Activated T-cell treated with anti-CD3 and anti-CD28 coated beads, Interleukin-2, amount 50 U/mL, for 1 hour (primary cell): ENCODE measurements at regions not wholly inside any gene's neighbourhood (a gene's known extent, or its start where the extent isn't known, plus 50 kb on each side); places are given as distances from the start of the nearest gene placed in this dataset.
"Not testable (repeated sequence)": the region's sequence is repeated elsewhere in the genome, so short reads cannot be mapped to it uniquely, and the experiment has no call there.

Experiments
- DNase-seq: peaks from one replicate; pipeline ENCODE4 v3.0.0-alpha.2; 2020

DNA sequence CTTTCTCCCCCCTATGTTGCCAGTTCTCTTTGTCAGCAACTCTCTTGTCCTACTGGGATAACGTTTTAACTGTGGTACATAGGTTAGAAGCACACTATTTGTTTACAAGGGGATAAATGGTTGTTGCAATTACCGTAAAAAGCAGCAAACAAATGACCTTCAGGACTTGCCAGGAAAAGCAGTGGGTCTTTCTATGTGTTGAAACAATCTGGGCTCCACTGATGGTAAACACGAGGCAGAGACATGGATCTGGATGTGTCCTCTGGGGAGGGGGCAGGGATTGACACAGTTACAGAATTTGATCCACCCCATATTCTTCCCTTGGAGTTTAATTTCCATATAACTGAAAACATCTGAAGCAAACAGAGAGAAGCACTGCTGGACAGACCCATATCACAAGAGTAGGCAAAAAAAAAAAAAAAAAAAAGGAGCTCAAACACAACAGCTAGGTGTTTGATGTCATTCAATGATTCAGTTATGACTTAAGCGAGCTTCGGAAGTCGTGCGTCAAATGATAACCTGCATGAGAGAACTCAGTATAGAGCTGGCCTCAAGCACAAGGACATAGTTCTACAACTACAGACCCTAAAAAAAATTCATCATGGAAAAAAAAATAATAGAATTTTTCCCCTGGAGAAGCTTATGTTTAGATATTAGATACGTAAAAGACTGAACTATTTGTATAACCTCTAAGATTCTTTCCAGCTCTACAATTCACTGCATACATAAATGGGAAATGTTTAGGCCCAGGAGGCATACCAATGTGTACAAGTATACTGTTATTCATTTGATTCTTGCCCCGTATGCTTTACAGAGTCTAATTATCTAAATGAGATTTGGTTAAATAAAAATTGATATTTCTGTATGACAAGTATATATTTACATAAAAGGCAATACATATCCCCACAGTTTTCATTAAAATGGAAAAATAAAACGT is 127.7 kb downstream of the ALDH8A1 start:
- DNase-seq: no peak

DNA sequence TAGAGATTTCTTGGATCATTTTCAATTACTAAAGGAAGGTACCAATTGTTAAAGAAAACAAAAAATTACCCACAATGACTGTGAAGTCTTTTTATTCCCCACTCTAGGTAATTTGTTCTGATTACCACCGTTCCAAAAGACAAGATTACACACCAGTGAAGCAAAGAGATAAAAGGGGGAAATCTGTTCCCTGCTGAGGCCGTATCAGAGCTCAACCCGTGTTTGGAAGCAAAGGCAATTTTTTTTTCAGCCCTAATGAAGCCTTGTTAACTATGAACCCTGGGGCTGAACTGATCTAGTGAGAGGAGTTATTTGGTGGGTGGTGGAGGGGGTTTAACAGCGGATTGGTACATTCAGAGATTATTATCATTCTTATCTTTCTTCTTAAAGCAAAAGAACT is 128.5 kb downstream of the ALDH8A1 start:
- DNase-seq: no peak

DNA sequence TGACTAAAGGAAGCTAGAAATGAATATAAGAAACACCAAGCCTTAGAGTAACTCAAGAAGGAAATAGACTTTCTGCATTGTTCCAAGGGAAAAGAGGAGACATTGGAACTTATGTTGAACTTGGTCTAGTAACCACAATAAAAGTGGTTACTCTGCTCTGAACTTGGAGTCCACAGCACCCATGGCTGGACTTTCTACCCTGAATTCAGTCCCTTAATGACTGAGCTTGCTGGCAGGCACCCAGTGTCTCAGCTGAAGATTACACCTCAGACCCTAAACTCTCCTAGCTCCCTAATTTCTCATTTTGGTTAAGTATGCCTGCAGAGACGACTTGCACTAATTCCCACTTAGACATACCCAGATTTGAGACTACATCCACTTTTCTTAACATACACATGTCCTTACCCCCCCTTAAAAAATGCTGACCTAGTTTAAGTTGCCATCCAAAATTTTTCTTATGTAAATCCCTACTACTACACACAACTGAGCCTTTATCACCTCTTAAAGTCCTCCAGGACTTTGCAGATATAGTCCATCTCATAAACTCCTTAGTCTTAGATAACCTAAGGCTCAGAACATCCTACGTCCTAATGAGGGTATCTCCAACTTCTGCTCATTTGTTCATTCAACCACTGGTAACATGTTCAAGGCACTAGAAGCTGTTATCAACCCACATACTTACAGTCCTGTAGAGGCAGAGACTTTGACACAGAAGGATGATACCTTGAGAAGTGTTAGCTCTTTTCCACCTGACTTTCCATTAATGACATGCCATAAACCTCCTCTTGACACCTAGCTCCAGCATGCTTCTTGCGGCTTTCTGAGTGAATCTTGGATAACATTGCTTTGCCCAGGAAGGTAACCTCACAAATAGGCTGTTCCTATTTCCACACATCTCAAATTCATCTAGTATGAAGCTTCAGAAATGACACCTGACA is 129.8 kb downstream of the ALDH8A1 start:
- DNase-seq: no peak

DNA sequence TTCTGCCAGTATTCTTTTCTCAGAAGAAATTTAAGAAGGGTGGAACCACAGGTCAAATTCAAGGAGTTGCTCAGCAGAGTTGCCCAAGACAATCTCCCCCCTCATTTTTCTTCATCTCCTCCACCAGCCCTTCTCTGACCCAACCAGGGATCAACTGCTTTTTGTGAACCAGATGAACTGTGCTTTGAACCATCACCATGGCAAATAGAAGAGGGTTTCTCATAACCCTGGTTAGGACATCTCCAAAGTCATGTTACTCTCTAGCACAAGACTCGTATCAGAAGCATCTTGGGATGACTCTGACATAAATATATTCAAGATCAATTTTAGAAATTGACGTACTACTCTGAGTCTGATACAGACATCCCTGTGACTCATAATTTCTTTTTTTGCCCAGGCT is 130.7 kb downstream of the ALDH8A1 start:
- DNase-seq: no peak

DNA sequence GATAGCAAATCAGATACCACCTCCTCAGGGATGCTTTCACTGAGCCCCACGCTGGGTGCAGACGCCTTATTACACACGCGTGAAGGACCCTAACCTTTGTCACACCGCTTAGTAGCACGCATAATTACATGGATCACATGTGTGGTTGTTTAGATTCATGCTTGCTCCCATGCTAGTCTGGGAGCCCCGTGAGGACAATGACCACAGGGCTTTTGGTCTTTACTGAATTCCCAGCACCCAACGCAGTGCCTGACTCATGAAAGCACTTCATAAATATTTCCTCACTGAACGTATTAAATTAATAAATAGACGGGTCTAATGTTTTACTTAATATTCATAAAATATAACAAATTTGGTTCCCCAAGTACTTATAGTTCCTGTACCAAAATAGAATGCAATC is 132.5 kb downstream of the ALDH8A1 start:
- DNase-seq: no peak

DNA sequence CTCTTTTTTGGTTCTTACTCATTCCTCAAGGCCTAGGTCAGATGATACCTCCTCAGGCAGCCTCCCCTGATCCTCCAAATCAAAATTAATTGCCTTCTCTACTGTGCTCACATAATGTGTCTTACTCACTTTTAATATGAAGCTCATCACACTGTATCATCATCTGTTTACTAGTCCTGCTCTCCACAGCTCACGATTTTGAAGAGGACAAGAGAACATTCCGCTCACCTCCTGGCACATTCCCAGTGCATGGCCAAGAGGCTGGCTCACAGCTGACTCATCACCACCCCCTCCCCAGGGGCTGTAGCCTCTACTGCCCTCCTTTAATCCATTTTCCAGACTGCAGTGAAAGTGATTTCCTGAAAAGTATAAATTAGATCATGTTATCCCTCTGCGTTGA is 133.1 kb downstream of the ALDH8A1 start:
- no peak for DNase-seq

DNA sequence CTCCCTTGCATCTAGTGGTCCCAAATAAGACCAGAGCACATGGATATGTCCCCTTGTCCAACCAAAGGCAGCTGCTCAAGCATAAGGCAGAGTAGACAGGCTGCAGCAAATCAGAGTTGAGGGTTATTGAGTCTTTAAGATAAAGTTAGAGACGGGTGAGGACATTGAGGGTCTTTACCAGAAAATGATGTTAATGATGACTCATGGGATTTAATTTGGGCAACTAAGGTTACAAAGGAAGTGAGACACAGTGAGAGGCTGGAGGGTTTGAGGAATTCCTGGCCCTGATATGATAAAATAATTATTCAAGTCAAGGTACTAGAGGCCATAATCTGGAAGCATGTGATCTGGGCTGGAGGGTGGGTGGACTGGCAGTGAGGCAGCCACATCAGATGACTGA is 133.6 kb downstream of the ALDH8A1 start:
- DNase-seq: no peak

DNA sequence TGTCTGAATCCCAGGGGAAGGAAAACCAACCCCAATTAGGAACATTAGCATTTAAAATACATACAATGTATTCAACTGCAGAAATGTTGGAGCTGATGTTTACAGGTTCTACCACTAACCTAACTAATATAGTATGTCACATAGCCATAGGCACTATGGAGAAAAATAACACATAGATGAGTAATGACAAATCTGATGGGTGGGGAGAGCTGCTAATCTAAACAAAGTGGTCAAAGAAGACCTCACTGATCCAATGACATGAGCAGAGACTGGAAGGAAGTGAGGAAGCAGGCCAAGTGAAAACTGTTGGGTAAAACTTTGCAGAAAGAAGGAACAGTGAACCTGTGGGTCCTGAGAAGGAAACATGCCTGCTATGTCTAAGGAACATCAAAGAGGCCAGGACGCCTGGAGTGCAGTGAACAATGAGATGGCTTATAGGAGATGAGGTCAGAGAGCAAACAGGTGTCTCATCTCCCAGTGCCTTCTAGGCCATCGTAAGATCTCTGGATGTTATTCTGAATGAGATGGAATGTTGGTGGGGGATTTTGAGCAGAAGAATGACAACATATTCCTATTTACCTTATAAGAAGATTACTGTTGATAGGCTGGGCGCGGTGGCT is 135.7 kb downstream of the ALDH8A1 start:
- no peak for DNase-seq

DNA sequence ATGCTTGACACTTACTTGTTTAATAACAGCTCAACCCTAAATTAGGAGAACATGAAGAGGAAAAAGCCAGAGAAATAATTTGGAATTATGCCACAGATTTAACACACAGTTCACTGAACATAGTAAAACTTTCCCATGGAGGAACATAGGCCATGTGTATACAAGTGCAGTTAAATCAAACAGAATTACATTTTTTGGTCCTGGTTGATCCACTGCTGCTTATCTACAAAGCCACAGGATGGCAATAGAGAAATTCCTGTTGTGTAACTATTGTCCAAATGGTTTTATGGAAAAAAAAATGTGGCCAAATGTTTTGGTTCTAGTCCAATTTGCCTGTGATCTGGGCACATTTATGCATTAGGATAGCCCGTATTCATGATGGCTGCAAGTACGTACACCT is 136.8 kb downstream of the ALDH8A1 start:
- DNase-seq: no peak

DNA sequence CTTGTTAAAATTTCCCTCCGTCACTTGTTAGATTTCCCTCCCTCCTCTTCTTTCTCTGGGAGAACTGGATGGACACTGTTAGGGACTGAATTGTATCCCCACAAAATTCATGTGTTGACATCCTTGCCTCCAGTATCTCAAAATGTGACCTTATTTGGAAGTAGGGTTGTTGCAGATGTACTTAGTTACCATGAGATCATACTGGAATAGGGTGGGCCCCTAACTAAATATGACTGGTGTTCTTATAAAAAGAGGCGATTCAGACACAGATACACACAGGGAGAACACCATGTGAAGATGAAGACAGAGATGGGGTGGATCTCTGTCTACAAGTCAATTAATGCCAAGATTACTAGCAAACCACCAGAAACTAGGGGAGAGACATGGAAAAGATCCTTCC is 139.5 kb downstream of the ALDH8A1 start:
- no peak for DNase-seq

DNA sequence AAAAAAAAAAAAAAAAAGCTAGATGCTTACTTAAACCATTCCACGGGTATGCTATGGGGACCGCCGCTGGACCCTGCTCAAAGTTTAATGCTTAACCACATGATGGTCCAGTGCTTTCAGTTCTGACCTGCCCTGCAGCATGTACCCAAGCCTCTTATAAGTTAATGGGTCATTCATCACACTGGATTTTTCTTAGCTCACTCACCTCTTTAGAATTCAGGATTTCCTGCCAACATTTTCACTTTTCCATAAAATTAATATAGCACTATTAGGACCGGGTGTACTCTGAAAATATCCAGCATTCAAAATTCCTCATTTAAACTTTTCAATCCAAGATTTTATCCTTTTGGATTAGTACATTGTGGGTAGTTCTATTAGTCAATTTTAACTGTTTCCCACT is 140.8 kb downstream of the ALDH8A1 start:
- DNase-seq: no peak

DNA sequence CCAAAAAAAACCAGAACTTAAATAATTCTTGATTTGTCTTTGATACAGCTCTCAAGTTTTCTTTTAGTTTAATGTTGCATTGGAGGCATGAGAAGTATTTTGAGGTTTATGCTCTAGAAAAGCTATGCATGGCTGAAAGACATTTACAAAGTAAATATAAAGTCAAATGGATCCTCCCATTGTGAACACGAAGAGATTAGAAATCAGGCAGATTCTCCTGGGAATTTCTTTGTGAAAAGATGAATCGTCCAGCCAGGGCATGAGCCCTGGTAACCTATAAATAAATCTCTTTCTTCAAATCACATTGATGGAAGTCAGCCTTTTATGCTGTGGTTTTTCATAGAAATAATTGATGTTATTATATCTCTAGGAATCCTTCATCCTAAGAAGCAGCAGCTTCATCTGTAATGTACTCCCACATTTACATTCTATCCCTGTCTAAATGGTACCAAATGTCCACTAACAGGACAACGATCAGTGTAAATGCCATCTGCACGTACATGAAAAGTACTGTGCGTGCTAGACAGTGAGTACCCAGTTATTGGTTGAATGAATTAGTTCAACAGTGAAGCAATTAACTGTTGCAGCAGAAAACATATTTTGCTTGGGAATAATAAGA is 143.6 kb downstream of the ALDH8A1 start:
- DNase-seq: no peak

DNA sequence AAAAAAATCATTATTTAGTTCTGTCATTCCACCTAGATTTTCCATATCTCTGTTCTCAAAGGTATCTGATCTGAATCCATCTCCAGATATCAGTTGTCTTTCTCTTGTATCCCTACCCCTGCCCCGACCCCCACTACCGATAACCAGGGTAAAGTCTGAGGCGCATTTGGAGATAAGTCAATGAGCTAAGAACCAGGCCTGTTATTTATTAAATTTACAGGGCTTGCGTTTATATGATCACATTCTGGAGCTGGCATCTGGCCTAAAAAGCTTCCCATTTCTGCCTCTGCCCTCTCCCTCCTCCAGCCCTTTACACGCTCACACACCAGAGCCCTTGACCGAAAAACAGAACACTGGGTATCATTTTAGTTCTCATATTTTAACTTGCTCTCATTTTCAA is 144.7 kb downstream of the ALDH8A1 start:
- no peak for DNase-seq

DNA sequence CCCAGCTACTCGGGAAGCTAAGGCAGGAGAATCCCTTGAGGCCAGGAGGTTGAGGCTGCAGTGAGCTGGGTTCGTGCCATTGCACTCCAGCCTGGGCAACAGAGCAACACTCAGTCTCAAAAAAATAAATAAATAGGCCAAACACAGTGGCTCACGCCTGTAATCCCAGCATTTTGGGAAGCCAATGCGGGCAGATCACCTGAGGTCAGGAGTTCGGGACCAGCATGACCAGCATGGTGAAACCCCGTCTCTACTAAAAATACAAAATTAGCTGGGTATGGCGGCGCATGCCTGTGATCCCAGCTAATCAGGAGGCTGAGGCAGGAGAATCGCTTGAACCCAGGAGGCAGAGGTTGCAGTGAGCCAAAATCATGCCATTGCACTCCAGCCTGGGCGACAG is 145.6 kb downstream of the ALDH8A1 start:
- not testable (repeated sequence) for DNase-seq

DNA sequence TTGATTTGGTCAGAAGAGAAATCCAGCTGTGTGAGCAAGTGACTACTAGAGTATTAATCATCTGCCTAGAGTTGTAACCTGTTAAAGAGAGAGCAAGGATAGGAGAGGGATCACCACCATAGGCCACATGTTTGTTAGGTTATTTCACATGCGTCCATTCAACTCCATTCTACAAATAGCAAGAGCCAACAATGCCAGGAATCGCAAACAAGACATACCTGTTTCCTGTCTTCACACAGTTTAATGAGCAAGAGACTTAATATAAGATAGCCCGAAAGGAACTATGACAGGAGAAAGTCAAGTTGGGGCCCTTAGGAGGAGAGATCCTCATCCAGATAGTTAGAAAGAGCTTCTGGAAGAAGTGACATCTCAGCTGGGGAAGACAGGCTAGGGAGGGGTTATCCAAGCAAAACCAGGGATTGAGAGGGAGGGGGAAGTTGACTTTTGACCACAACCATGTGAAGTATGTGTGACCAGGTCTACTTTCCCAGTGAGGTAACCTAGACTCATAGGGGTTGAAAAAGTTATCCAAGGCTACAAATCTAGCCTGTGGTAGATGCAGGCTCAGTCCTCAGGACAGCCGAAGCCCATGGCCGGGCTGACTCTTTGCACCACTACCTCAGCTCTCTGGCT is 147.4 kb downstream of the ALDH8A1 start:
- DNase-seq: no peak

DNA sequence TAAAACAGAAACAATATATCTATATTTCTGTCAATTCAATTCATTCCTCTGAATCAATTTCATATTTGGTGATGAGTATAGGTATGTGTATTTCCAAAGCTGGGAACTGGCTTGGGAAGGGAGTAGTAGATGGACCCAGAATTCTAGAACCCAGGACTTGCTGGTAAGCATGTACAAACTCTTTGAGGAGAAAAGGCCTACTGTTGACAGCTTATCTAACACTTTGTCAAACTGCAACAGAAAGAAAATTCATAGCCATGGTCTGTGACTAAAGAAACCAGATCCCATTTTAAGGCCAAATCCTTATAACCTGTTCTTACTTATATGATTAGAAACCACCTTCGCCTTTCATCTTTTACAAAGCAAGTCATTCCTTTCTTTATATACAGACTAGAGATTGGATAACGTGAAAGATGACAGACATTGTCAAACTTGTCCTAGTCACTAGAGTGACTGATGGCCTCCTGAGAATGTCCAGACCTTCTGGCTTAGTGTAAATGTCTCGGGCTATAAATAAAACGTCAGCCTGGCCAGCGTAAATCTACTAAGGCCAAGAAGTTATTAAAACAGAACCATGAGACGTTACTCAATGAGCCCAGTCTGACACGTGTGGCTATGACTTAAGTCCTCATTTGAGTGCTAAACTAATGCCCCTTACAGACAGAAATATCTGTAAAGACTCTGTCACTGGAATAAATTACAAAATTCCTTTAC is 152.3 kb downstream of the ALDH8A1 start:
- DNase-seq: no peak

DNA sequence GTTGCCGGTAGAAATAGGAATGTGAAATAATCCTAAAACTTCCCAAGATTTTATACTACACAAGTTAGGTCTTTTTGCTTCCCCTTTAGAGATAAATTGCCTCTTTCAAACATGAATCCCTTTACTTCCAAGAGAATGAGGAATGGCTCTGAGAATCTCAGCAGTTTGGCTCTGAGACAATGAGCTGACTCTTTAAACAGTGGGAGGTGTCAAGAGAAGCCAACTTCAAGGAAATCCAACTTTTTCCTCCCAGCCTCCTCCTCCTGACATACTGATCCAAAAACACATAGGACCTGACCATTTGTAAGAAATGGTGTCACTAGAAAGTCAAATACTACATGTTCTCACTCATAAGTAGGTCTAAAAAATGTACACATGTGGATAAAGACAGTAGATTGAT is 154.2 kb downstream of the ALDH8A1 start:
- DNase-seq: no peak

DNA sequence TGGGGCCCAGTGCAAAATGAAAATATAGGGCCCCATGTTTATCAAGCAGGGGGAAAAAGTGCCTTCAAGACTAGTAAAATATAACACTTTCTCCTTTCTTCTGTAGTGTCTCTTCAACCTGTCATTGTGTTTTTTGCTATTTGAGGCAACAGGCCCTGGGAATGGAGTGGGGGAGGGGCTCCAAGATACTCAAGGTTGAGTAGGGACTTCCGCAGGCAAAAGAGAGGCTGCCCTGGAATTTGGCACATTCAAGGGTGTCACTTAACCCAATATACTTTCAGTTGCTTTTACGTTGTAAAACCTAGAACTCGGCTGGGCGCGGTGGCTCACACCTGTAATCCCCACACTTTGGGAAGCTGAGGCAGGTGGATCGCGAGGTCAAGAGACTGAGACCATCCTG is 154.9 kb downstream of the ALDH8A1 start:
- DNase-seq: no peak

DNA sequence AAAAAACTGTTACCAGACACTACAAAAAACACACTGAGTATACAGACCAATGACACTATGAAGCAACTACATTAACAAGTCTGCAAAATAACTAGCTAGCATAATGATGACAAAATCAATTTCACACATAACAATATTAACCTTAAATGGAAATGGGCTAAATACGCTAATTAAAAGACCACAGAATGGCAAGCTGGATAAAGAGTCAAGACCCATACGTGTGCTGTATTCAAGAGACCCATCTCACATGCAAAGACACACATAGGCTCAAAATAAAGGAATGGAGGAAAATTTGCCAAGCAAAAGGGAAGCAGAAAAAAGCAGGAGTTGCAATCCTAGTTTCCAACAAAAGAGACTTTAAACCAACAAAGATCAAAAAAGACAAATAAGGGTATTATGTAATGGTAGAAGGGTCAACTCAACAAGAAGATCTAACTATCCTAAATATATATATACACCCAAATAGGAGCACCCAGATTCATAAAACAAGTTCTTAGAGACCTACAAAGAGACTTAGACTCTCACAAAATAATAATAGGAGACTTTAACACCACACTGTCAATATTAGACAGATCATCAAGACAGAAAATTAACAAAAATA is 158.6 kb downstream of the ALDH8A1 start:
- not testable (repeated sequence) for DNase-seq

DNA sequence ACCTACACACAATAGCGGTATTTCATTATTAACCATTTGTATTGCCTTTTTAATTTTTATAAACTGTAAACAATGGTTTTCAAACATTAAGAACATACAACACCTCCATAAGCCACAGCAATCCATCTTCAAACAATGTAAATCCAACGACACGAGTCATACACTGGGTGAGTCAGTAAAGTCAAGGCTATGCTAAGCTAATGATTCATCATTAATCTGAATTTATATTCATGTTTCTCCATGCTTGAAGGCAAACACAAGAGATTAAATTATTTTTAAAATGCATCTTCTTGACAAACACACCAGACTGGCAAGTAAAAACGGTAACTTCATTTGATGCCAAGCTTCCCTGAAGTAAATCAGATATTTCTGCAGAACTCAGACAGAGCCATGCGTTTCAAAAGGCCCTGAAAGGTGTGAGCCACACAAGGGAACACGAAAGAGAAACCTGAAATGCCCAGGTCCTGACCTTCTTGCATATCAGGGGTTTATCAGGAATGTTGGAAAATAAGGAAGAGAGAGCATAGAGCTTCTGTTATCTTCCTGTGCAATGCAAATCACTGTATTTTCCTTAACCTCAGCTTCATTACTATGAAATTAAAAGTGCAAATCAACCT is 162.5 kb downstream of the ALDH8A1 start:
- no peak for DNase-seq

DNA sequence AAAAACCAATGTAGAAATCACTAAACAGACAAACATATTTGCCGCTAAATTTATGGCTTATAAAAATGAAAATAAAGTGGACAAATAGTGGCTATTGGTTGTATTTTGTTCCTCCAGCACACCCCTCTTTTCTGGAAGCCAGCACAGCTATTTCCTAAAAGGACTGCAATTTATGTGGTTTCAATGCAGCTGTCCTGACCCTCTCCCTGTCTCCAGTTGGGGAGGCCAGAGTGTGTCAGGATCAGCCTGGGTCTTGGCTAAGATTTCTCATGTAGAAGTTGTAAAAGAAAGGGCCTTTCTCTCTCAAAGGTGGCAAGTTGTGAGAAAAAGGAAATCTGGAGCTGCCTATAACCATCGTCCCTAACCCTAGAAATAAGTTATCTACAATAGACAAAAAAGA is 165.6 kb downstream of the ALDH8A1 start:
- DNase-seq: no peak
